ENCODE measurements at regions not wholly inside any gene's neighbourhood (a gene's known extent, or its start where the extent isn't known, plus 50 kb on each side); places are given as distances from the start of the nearest gene placed in this dataset.

GRCh38 chr5:96245140-96246091, 187.6 kb downstream of the PCSK1 start:
- no peak for DNase-seq (ENCODE audit: low read depth)

DNA sequence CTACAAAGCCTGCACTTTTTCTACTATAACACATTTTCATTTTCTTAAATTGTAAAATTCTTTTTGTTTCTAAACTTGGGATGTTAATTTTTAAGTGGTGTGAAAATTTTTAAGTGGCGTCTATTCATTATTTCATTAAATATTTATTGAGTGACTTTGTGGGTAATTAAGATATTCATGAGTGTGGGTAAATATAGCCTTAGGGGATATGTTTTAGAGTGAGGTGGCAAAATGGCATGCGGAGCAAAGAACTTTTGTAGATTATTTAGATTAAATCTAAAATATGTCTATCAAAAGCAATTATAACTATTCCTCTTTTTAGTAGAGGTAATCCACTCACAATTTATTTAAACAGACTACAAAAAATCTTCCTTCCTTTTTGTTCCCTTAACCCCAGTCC, 188.4 kb downstream of the PCSK1 start:
- DNase-seq (ENCODE audit: low read depth): no peak

DNA sequence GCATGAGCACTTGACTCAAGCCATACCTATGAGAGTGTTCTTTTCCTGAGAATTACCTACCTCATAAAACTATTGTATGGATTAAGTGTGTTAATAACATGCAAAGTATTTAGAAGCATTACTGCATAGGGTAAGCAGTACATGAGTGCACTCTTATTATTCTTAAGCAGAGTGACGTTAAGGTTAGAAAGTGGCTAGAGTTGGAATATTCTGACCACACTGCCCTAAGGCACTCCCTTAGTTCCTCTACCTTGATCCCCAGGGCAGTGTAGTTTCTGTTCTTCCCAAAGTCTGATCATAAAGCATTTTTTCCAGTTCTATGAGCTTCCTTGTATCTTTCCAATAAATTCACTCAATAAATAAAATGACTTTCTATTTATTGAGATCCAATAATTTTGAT, 189.2 kb downstream of the PCSK1 start:
- no peak for DNase-seq (ENCODE audit: low read depth)

DNA sequence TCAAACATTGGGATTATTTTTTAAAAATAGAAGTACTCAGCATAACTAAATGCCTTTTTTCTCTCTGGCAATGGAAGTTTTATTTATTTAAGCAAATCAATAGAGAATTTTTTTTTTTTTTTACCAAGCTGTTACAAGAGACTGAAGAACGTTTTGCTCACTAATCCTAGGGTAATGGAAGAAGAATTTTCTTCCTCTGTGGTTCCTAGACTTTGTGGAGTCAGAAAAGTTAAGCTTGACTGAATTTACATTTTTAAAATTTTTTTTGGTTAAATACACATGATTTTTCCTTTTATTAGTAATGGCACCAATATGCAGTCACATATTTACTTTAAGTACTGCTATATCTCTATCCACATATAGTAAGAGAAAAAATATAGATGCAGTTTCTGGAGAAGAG, 189.8 kb downstream of the PCSK1 start:
- DNase-seq (ENCODE audit: low read depth): no peak

DNA sequence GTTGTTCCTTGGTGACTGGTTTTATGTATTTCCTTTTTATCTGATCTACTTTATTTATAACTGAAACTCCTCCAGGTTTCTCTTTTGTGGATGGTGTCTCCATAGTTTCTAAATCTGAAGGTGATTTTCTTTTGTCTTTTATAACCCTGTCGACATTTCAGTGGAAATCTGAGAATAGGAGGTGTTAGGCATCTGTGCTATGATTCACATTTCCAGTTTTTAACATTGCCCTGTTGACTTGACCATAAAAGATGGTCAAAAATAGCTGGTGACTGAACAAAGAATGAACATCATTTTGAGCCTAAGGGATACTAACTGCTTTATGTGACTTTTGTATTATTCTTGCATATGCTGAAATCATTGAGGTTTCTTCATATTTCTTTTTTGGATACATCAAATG, 190.5 kb downstream of the PCSK1 start:
- DNase-seq (ENCODE audit: low read depth): no peak

- DNase-seq (ENCODE audit: low read depth): no peak
Observed at GRCh38 chr5:96236831-96237230, 196.2 kb downstream of the PCSK1 start.

DNA sequence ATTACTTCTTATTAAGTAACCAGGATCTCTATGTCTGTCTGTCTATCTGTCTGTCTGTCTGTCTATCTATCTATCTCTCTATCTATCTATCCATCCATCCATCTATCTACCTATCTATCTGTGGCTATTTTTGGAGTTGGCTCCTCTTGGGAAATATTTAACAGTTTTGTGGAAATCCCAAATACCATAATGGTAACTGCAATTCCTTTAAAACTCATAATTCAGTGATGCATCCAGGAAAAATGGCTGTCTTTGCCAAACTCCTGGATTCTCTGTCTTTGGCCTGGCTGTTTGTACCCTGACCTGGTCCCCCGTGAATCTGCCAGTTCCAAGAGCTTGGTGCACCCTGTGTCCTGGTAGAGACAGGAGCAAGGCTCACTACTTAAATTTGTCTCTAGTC, 197.0 kb downstream of the PCSK1 start:
- no peak for DNase-seq (ENCODE audit: low read depth)

- DNase-seq (ENCODE audit: low read depth): no peak
Observed at GRCh38 chr5:96235008-96235910, 197.8 kb downstream of the PCSK1 start.

- DNase-seq (ENCODE audit: low read depth): no peak
Observed at GRCh38 chr5:96232602-96233001, 200.4 kb downstream of the PCSK1 start.

- no peak for DNase-seq (ENCODE audit: low read depth)
Observed at GRCh38 chr5:96229188-96229587, 203.9 kb downstream of the PCSK1 start.

DNA sequence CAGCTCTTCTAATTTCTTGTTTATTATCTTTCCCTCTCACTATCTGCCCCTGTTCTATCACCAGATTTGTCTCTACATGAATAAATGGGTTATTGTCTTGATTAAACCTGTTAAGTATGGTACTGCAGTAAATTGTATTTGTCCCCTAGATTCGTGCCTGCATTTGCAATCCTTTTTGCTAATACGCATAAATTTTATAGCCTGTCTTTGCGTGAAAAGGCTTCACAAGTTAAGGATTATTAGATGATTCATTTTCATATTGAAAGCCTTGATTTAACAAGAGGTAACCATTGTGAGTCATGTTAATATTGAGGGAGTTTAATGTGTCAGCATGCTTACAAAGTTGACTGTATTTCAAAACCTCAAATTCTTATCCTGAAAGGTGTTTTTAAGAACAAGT, 204.6 kb downstream of the PCSK1 start:
- no peak for DNase-seq (ENCODE audit: low read depth)

DNA sequence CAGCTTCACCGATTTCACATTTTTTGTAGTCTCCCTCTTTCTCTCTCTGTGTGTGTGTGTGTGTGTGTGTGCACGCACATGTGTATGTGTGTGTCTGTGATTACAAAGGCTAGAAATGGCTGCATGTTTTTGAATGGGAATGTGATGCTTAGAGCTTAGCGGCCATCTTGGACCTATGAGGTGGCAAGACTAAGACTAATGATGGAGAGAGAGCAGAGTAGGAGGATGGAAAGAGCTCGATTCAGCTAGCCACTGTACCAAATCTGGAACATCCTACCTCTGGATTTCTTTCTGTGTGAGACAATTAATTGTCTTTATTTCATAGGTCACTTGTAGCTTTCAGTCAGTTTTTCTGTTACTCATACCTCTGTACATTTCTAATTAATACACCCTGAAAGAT, 205.1 kb downstream of the PCSK1 start:
- no peak for DNase-seq (ENCODE audit: low read depth)

GRCh38 chr5:96226941-96227552, 206.0 kb downstream of the PCSK1 start:
- no peak for DNase-seq (ENCODE audit: low read depth)

- DNase-seq (ENCODE audit: low read depth): no peak
Observed at GRCh38 chr5:96222129-96222528, 210.9 kb downstream of the PCSK1 start.

DNA sequence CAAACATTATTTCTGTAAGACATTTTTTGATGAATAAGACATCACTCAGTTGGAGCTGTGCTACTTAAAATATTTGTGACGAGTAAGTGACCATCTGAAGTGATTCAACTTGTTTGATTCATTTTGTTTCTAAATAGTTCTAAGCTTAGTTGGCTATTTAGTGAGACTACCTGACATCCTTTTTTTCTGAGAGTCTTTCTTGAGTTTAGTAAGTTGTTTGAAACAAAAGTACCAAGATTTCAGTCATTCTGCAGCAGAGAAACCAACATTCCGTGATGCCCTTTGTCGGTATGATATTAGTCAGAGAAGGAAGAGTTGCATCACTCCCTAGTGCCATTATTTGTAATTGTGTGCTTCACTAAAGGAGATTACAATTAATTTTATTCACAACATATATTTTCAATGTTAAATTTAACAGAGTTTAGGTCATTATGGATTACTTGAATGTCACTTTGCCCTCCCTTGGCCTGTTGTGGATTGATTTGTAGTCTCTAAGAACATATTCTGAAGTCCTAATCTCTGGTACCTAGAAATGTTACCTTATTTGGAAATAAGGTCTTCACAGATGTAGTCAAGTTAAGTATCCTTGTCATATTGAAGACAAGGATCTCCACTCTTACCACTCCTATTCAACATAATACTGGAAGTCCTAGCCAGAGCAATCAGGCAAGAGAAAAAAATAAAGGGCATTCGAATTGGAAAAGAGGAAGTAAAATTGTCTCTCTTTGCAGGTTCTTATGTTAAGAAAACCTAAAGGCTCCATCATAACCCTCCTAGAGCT, 212.2 kb downstream of the PCSK1 start:
- DNase-seq (ENCODE audit: low read depth): no peak

DNA sequence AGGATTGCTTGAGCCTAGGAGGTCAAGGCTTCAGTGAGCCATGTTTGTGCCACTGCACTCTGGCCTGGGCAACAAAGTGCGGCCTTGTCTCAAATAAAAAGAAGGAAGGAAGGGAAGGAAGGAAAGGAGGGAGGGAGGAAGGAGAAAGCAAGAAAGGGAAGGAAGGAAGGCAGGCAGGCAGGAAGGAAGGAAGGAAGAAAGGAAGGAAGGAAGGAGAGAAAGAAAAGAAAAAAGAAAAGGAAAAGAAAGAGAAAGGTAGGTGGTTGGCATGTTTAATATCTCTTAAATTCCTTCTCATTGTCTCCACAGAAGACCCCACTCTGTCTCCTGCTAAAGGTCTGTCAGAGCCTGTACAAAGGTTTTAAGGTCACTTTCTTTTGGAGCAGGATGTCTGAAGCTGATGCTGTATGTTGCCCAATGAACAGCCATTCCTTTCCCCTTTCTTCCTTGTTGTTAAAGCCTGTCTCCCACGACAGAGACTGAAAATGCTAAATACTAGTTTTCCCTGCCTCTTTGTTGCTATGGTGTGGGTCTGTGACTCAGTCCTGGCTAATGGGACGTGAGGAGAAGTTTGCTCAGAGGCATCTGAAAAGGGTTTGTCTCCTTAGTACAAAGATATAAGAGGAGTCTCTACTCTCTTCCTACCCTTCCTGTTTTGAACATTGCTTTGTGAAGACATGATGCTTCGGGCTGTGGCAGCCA, 213.3 kb downstream of the PCSK1 start:
- DNase-seq (ENCODE audit: low read depth): no peak

- DNase-seq (ENCODE audit: low read depth): no peak
Observed at GRCh38 chr5:96218653-96219052, 214.4 kb downstream of the PCSK1 start.

DNA sequence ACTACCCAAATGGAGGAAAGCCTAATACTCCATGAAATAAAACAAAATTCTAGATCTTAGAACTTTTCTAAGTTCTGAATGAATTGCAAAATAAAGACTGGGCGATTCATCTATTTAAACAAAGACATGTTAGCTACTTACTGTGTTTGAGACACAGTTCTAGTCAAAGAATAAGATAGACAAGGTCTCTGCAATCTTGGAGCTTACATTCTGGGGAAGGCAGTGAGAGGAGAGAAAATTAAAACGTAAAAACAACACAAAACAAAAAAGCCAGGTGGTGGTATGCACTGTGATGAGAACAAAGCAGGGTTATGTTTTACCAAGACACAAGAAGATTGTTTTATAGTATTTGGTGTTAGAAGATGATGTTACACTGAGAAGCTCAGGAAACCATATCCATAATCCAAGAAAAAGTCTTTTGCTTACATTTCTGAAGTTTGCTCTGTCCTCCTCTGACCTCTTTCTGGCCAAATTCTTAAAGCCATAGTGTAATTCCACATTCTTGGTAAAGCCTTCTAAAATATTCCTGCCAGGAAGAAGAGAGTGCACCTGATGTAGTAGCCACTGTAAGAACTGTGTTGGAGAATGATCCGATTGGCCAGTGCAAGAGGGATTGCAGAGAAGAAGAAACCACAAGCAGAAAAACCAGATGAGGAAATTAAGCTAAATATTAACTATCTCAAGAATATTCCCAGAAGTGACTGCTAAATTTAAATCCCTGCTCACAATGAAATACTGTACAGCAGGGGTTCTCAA, 218.4 kb downstream of the PCSK1 start:
- no peak for DNase-seq (ENCODE audit: low read depth)

DNA sequence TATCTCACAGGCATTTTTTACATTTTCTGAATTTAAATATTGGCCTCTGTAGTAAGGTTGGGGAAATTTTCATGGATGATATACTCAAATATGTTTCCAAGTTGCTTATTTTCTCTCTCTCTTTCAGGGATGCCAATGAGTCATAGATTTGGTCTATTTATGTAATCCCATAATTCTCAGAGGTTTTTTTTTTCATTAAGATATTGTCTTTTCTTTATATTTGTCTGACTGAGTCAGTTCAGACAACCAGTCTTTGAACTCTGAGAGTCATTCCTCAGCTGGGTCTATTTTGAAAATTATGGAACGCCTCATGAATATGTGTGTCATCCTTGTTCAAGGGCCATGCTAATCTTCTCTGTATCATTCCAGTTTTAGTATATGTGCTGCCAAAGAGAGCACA, 223.2 kb downstream of the PCSK1 start:
- DNase-seq (ENCODE audit: low read depth): no peak

DNA sequence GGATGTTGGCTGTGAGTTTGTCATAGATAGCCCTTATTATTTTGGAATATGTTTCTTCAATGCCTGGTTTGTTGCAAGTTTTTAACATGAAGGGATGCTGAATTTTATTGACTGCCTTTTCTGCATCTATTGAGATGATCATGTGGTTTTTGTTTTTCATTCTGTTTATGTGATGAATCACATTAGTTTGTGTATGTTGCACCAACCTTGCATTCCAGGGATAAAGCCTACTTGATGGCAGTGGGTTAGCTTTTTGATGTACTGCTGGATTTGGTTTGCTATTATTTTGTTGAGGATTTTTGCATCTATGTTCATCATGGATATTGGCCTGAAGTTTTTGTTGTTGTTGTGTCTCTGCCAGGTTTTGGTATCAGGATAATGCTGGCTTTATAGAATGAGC, 225.6 kb downstream of the PCSK1 start:
- no peak for DNase-seq (ENCODE audit: low read depth)

Measured in activated T-helper 9 cell treated with anti-CD3 and anti-CD28 coated beads, Interleukin-2, amount 50 U/mL, for 16 hours (primary cell).